C4-2B (cell line): ENCODE measurements at regions not wholly inside any gene's neighbourhood (a gene's known extent, or its start where the extent isn't known, plus 50 kb on each side); places are given as distances from the start of the nearest gene placed in this dataset.

ENCODE experiments used
- CTCF ChIP-seq: fragments of 450-650 bp; conservative IDR thresholded peaks from 2 replicates; pipeline ENCODE4 v1.5.1; 2017; ENCODE audit warnings: mild to moderate bottlenecking
- ZFX ChIP-seq: fragments of 450-650 bp; IDR thresholded peaks from 2 replicates; pipeline ENCODE4 v1.6.1; 2017

GRCh38 chr10:78953113-78953798, 115.5 kb upstream of the ZMIZ1 start:
- TF ChIP-seq CTCF (no peak), ZFX (no peak)
